DOHH2 (cell line): ENCODE measurements at regions not wholly inside any gene's neighbourhood (a gene's known extent, or its start where the extent isn't known, plus 50 kb on each side); places are given as distances from the start of the nearest gene placed in this dataset.
"Not testable (repeated sequence)": the region's sequence is repeated elsewhere in the genome, so short reads cannot be mapped to it uniquely, and the experiment has no call there.

Source experiments
- CTCF ChIP-seq: fragments of 200-600 bp; sonication (generic); IDR thresholded peaks from one replicate; pipeline ENCODE4 v1.5.1; 2014; ENCODE audit warnings: antibody characterized with exemption, mild to moderate bottlenecking, low read depth, low read length; ENCODE audit not compliant: poor library complexity, severe bottlenecking
- EZH2phosphoT487 ChIP-seq: fragments of 200-600 bp; sonication (generic); IDR thresholded peaks from 2 replicates; pipeline ENCODE4 v1.6.1; 2017; ENCODE audit warnings: borderline replicate concordance, mild to moderate bottlenecking, antibody characterized with exemption, low read length, moderate library complexity, mixed read lengths

GRCh38 chr7:116371536-116371935, 128.0 kb upstream of the CAV2 start:
- not testable (repeated sequence) for TF ChIP-seq CTCF, EZH2phosphoT487
